Endothelial cell of umbilical vein (primary cell): ENCODE measurements at regions not wholly inside any gene's neighbourhood (a gene's known extent, or its start where the extent isn't known, plus 50 kb on each side); places are given as distances from the start of the nearest gene placed in this dataset.

Experiments used
- BruUV-seq: library from RNA; stranded (reverse); fragments of 400-500 nt; replicated peaks from 2 replicates; lab custom pipeline; 2021; lab: Mats Ljungman, UMichigan
- CTCF ChIA-PET: fragments of 300-600, 350-600 bp; sonication (Branson Sonifier 250); formaldehyde crosslinking; loops from one replicate; lab custom pipeline; 2021; ENCODE audit warnings: antibody characterized with exemption, inconsistent platforms; lab: Charles Lee
- POLR2A ChIA-PET: fragments of 300-600, 350-600 bp; sonication (Branson Sonifier 250); formaldehyde crosslinking; loops from one replicate; lab custom pipeline; 2021; ENCODE audit warnings: antibody characterized with exemption, inconsistent platforms; lab: Charles Lee
- DNase-seq: peaks from one replicate; pipeline ENCODE4 v3.0.0-alpha.2; 2011; ENCODE audit warnings: low read depth, low spot score
- FAIRE-seq: peaks from 2 replicates; lab custom pipeline; 2011; peaks lifted over from hg19 to GRCh38; lab: Jason Lieb, UNC
- H2AFZ ChIP-seq: 2 replicates; pipeline ENCODE4 v1.6.0; 2012; ENCODE audit warnings: low read depth, low read length, control low read depth, inconsistent platforms
- H3K27ac ChIP-seq: 2 replicates; pipeline ENCODE4 v1.5.1; 2011; ENCODE audit warnings: low read depth, mild to moderate bottlenecking, control low read depth, low read length, moderate library complexity; ENCODE audit not compliant: insufficient read depth
- H3K27me3 ChIP-seq, 2 experiments: 2 replicates each; pipeline versions ENCODE4 v1.6.0 to v1.6.1; 2011; ENCODE audit warnings: low read length in 2 of 2, mixed read lengths in 1 of 2; ENCODE audit not compliant: control insufficient read depth in 2 of 2, insufficient read depth in 2 of 2
- H3K36me3 ChIP-seq, 2 experiments: 2 replicates in 1 of 2; 3 replicates in 1 of 2; pipeline ENCODE4 v1.5.1; 2011; ENCODE audit warnings: low read length in 2 of 2, mild to moderate bottlenecking in 1 of 2, moderate library complexity in 1 of 2; ENCODE audit not compliant: control insufficient read depth in 2 of 2, insufficient read depth in 2 of 2; ENCODE audit errors: extremely low read depth in 1 of 2
- H3K4me1 ChIP-seq: 3 replicates; pipeline ENCODE4 v1.5.1; 2011; ENCODE audit warnings: mild to moderate bottlenecking, low read length; ENCODE audit not compliant: control insufficient read depth, insufficient read depth; ENCODE audit errors: extremely low read depth
- H3K4me2 ChIP-seq: 2 replicates; pipeline ENCODE4 v1.6.1; 2011; ENCODE audit warnings: low read length, control low read depth, mixed read lengths; ENCODE audit not compliant: insufficient read depth
- H3K4me3 ChIP-seq, 3 experiments: fragments of 200-600 bp in 1 of 3; sonication (generic), shearing (Covaris generic) in 1 of 3; replicated peaks in 1 of 3; 2 replicates each; pipeline ENCODE4 v1.5.1; 2011 to 2016; ENCODE audit warnings: control low read depth in 3 of 3, low read length in 3 of 3, mild to moderate bottlenecking in 2 of 3, inconsistent platforms in 1 of 3, low read depth in 1 of 3, moderate library complexity in 1 of 3; ENCODE audit not compliant: insufficient read depth in 1 of 3
- H3K79me2 ChIP-seq: 2 replicates; pipeline ENCODE4 v1.6.0; 2012; ENCODE audit warnings: low read length, inconsistent platforms; ENCODE audit not compliant: control insufficient read depth, insufficient read depth
- H3K9ac ChIP-seq: replicated peaks from 2 replicates; pipeline ENCODE3; 2011; ENCODE audit warnings: low read length, control low read depth; ENCODE audit not compliant: insufficient read depth; ENCODE audit errors: extremely low read depth
- H3K9me1 ChIP-seq: replicated peaks from 3 replicates; pipeline ENCODE4 v1.6.0; 2011; ENCODE audit warnings: mild to moderate bottlenecking, low read length; ENCODE audit not compliant: control insufficient read depth, insufficient read depth; ENCODE audit errors: extremely low read depth
- H3K9me3 ChIP-seq: replicated peaks from 2 replicates; pipeline ENCODE4 v1.5.1; 2012; ENCODE audit warnings: low read length, inconsistent platforms; ENCODE audit not compliant: control insufficient read depth, insufficient read depth
- H4K20me1 ChIP-seq: replicated peaks from 2 replicates; pipeline ENCODE3; 2011; ENCODE audit warnings: mild to moderate bottlenecking, low read length; ENCODE audit not compliant: control insufficient read depth, insufficient read depth; ENCODE audit errors: extremely low read depth
- CTCF ChIP-seq, 2 donors: IDR thresholded peaks; 1 replicate in 1 of 2; 2 replicates in 1 of 2; pipeline ENCODE4 v1.5.1; 2011; ENCODE audit warnings: low read length in 2 of 2, mild to moderate bottlenecking in 2 of 2, moderate library complexity in 2 of 2, control low read depth in 1 of 2, inconsistent platforms in 1 of 2, low read depth in 1 of 2; ENCODE audit not compliant: insufficient read depth in 1 of 2; ENCODE audit errors: extremely low read depth in 1 of 2
- EZH2 ChIP-seq: IDR thresholded peaks from 2 replicates; pipeline ENCODE4 v1.6.1; 2012; ENCODE audit warnings: borderline replicate concordance, low read depth, mild to moderate bottlenecking, moderate library complexity, low read length, inconsistent platforms; ENCODE audit not compliant: severe bottlenecking
- FOS ChIP-seq: IDR thresholded peaks from 2 replicates; pipeline ENCODE4 v1.6.1; 2011; ENCODE audit warnings: mild to moderate bottlenecking, low read length, moderate library complexity, borderline replicate concordance; ENCODE audit not compliant: insufficient read depth
- GATA2 ChIP-seq: IDR thresholded peaks from 2 replicates; pipeline ENCODE4 v1.7.0; 2011; ENCODE audit warnings: low read depth, mild to moderate bottlenecking, moderate library complexity, mixed read lengths, low read length; ENCODE audit not compliant: insufficient read length, insufficient read depth
- JUN ChIP-seq: IDR thresholded peaks from 2 replicates; pipeline ENCODE4 v1.6.1; 2011; ENCODE audit warnings: borderline replicate concordance, low read depth; ENCODE audit not compliant: insufficient read length, insufficient read depth
- MYC ChIP-seq: IDR thresholded peaks from one replicate; pipeline ENCODE4 v1.6.1; 2011; ENCODE audit warnings: mild to moderate bottlenecking, low read depth, low read length
- POLR2A ChIP-seq: IDR thresholded peaks from 2 replicates; pipeline ENCODE4 v1.6.1; 2012; ENCODE audit warnings: low read depth, mild to moderate bottlenecking, control low read depth, low read length
- POLR2AphosphoS5 ChIP-seq: IDR thresholded peaks from 2 replicates; pipeline ENCODE4 v1.6.1; 2012; ENCODE audit warnings: low read depth, mild to moderate bottlenecking, control low read depth, low read length, moderate library complexity; ENCODE audit not compliant: insufficient read depth
- dilution Hi-C: fragments of 300-500 bp; cut with MboI; formaldehyde crosslinking; loops from one replicate; pipeline ENCODE4 v1.15.0; 2019; ENCODE audit warnings: low sequenced_read_pairs; ENCODE audit not compliant: extremely low pct_ligation_motif_present
- intact Hi-C: fragments of 100-400 bp; cut with micrococcal nuclease; formaldehyde crosslinking; loops from one replicate; pipeline ENCODE4 v1.10.0; 2022
- TF ChIP-seq, protein P1 (sequence below): IDR thresholded peaks from 2 replicates; pipeline ENCODE4 v1.6.1; 2011; ENCODE audit not compliant: insufficient read depth, insufficient read length

- Histone ChIP-seq H3K4me1 (no peaks in the 10 kb centered on the region), H2AFZ (no peak overlapping the region), H3K9ac (no peak overlapping the region), H3K27ac (no peak overlapping the region), H3K27me3 (no peaks in the 10 kb centered on the region), H3K36me3 (no peaks in the 10 kb centered on the region), H4K20me1 (no peaks in the 10 kb centered on the region), H3K9me3 (no peaks in the 10 kb centered on the region), H3K4me2 (no peak overlapping the region), H3K9me1 (no peaks in the 10 kb centered on the region), H3K4me3 (no peak overlapping the region), H3K79me2 (no peaks in the 10 kb centered on the region)
- BruUV-seq = no TSS peak
- DNase-seq = no peak
- ChIA-PET POLR2A (no interaction called here), CTCF (no interaction called here)
- dilution Hi-C loops = no loop called here
- TF ChIP-seq POLR2A (no peak), EZH2 (no peak), MYC (no peak), JUN (no peak), CTCF (IDR thresholded peaks at IDR 0.05; ENCODE audit: extremely low read depth in 1 of 2, insufficient read depth in 1 of 2, low read depth in 1 of 2, low read length in 2 of 2) (no peak), FOS (no peak), GATA2 (no peak), POLR2AphosphoS5 (no peak)
- TF ChIP-seq, protein P1, sequence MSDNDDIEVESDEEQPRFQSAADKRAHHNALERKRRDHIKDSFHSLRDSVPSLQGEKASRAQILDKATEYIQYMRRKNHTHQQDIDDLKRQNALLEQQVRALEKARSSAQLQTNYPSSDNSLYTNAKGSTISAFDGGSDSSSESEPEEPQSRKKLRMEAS = no peak
- no peak for FAIRE-seq
- intact Hi-C loops = no loop called here
Observed at GRCh38 chr7:89503281-89503680, 651.0 kb upstream of the STEAP1 start.
